ENCODE measurements at regions not wholly inside any gene's neighbourhood (a gene's known extent, or its start where the extent isn't known, plus 50 kb on each side); places are given as distances from the start of the nearest gene placed in this dataset.

DNA sequence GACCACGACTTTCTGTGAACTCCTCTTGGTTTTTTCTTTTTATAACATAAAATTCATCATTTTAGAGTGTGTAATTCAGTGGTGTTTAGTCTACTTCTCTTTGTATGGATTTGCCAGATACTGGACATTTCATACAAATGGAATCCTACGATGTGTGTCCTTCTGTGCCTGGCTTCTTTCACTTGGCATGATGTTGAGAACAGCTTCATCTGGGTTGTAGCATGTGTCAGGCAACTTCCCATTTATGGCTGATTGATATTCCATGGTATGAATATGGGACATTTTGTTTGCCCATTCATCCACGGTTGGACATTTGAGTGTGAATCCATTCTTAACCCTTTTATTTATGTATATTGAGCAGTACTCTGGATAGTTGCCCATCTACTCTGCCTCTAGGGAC, 82.7 kb upstream of the KLF13 start:
- TF ChIP-seq CTCF (IDR thresholded peaks at IDR 0.05) (no peak), POLR2A (IDR thresholded peaks at IDR 0.05) (no peak), EP300 (IDR thresholded peaks at IDR 0.05) (no peak)

All from ovary (tissue), 3 donors.